ENCODE measurements at regions not wholly inside any gene's neighbourhood (a gene's known extent, or its start where the extent isn't known, plus 50 kb on each side); places are given as distances from the start of the nearest gene placed in this dataset.

- TF ChIP-seq ZNF619 (CRISPR knock-in tag; IDR thresholded peaks at IDR 0.05) = 0 out of 2 replicates have a peak, but pooled peaks have one; percentile 38
- 0 out of 2 replicates have a peak, but pooled peaks have one; percentile 38 for TF ChIP-seq TFAP4 (IDR thresholded peaks at IDR 0.05; ENCODE audit: borderline replicate concordance, low read depth)
- 0 out of 2 replicates have a peak, but pooled peaks have one; percentile 56 for TF ChIP-seq ZNF501 (CRISPR knock-in tag; IDR thresholded peaks at IDR 0.05)
- no peak for TF ChIP-seq DNMT3B (CRISPR knock-in tag; conservative IDR thresholded peaks at IDR 0.05)
Observed at GRCh38 chr4:103306870-103307375, 108.8 kb upstream of the CENPE start (continued).

- in situ Hi-C loops (cut with HindIII; ENCODE audit: extremely low pct_ligation_motif_present, low pct_unique_long_range_greater_than_20kb) (no loop called here), intact Hi-C loops (cut with micrococcal nuclease; ENCODE audit: unreplicated experiment) (loop anchor here (5.0 kb wide), 2 partner anchors 37 to 48 kb away; no protein-coding TSS in a partner anchor)
- no peak overlapping the region for H3K4me3 ChIP-seq (replicated peaks in 1 of 3; ENCODE audit: insufficient read depth in 1 of 3, low read depth in 2 of 3, low read length in 3 of 3)
- H3K9me3 ChIP-seq (ENCODE audit: low read length) = no peaks in the 10 kb centered on the region
- no TSS peak for BruUV-seq (replicated peaks)
- TF ChIP-seq MNT (IDR thresholded peaks at IDR 0.05) (peak; percentile 71), SRSF9 (IDR thresholded peaks at IDR 0.05; ENCODE audit: borderline replicate concordance, insufficient read depth, low read depth, low read length, poor library complexity, severe bottlenecking) (no peak), ZNF263 (CRISPR knock-in tag; IDR thresholded peaks at IDR 0.05) (peak; percentile 71)
- no peaks in the 10 kb centered on the region for H3K27me3 ChIP-seq (ENCODE audit: control insufficient read depth in 1 of 2, insufficient read depth in 2 of 2, low read length in 2 of 2)
- 0 out of 2 replicates have a peak overlapping the region, but pooled peaks have one; percentile 42 for H3K4me2 ChIP-seq (ENCODE audit: low read depth, low read length)
- ChIA-PET CTCF (ENCODE audit: low intra/inter-chr PET ratio, low total read pairs) (no interaction called here), POLR2A (no interaction called here)
- 11% methylated on average over 2 of the region's 2 CpGs for WGBS (ENCODE audit: low lambda C conversion rate)
- DNase-seq (ENCODE audit: low spot score) (no peak), FAIRE-seq (no peak), ATAC-seq (no peak)
- peaks cover 34% of the 10 kb centered on the region for H3K4me1 ChIP-seq (ENCODE audit: insufficient read depth, low read length)
- no peaks in the 10 kb centered on the region for H4K20me1 ChIP-seq (ENCODE audit: insufficient read depth, low read length)
- no peak overlapping the region for H3K9ac ChIP-seq (ENCODE audit: insufficient read depth, low read depth, low read length)
- H3K27ac ChIP-seq (ENCODE audit: extremely low read length, insufficient read depth, low read length) = no peak overlapping the region
- H2AFZ ChIP-seq (ENCODE audit: low read length) = no peak overlapping the region
- H3K36me3 ChIP-seq (replicated peaks in 1 of 2; ENCODE audit: control insufficient read depth in 1 of 2, insufficient read depth in 2 of 2, low read length in 2 of 2) = no peaks in the 10 kb centered on the region
- peaks cover 2% of the 10 kb centered on the region for H3K79me2 ChIP-seq (ENCODE audit: insufficient read depth, low read length)
Observed at GRCh38 chr4:103305355-103305754, 107.2 kb upstream of the CENPE start.

Data from HepG2 (cell line).